ENCODE measurements at regions not wholly inside any gene's neighbourhood (a gene's known extent, or its start where the extent isn't known, plus 50 kb on each side); places are given as distances from the start of the nearest gene placed in this dataset.

GRCh38 chr5:133854554-133854953 is 113.9 kb downstream of the C5orf15 start:
- DNase-seq (ENCODE audit: low read depth), result no peak

GRCh38 chr5:133853646-133854365 is 114.6 kb downstream of the C5orf15 start:
- DNase-seq (ENCODE audit: low read depth), result no peak

- DNase-seq (ENCODE audit: low read depth), result no peak
These were observed 116.9 kb downstream of the C5orf15 start for GRCh38 chr5:133851521-133851920.

GRCh38 chr5:133850811-133851210 is 117.6 kb downstream of the C5orf15 start:
- DNase-seq (ENCODE audit: low read depth), result no peak

- DNase-seq (ENCODE audit: low read depth), result no peak
These were observed 119.3 kb downstream of the C5orf15 start for GRCh38 chr5:133849116-133849515.

GRCh38 chr5:133848341-133848811 is 120.0 kb downstream of the C5orf15 start:
- DNase-seq (ENCODE audit: low read depth), result no peak

GRCh38 chr5:133847886-133848285 is 120.5 kb downstream of the C5orf15 start:
- DNase-seq (ENCODE audit: low read depth), result no peak

GRCh38 chr5:133847301-133847700 is 121.1 kb downstream of the C5orf15 start:
- DNase-seq (ENCODE audit: low read depth), result no peak

GRCh38 chr5:133846478-133847226 is 121.8 kb downstream of the C5orf15 start:
- no peak for DNase-seq (ENCODE audit: low read depth)

- no peak for DNase-seq (ENCODE audit: low read depth)
These were observed 123.2 kb downstream of the C5orf15 start for GRCh38 chr5:133845271-133845670.

- DNase-seq (ENCODE audit: low read depth), result no peak
These were observed 123.6 kb downstream of the C5orf15 start for GRCh38 chr5:133844836-133845235.

- no peak for DNase-seq (ENCODE audit: low read depth)
These were observed 124.5 kb downstream of the C5orf15 start for GRCh38 chr5:133843911-133844310.

- DNase-seq (ENCODE audit: low read depth), result no peak
These were observed 125.4 kb downstream of the C5orf15 start for GRCh38 chr5:133842846-133843611.

- DNase-seq (ENCODE audit: low read depth), result no peak
These were observed 126.3 kb downstream of the C5orf15 start for GRCh38 chr5:133841831-133842750.

- DNase-seq (ENCODE audit: low read depth), result no peak
These were observed 128.3 kb downstream of the C5orf15 start for GRCh38 chr5:133840168-133840567.

GRCh38 chr5:133839721-133840120 is 128.7 kb downstream of the C5orf15 start:
- no peak for DNase-seq (ENCODE audit: low read depth)

GRCh38 chr5:133839090-133839489 is 129.3 kb downstream of the C5orf15 start:
- no peak for DNase-seq (ENCODE audit: low read depth)

- no peak for DNase-seq (ENCODE audit: low read depth)
These were observed 130.1 kb downstream of the C5orf15 start for GRCh38 chr5:133838286-133838685.

GRCh38 chr5:133831491-133832224 is 136.8 kb downstream of the C5orf15 start:
- DNase-seq (ENCODE audit: low read depth), result no peak

GRCh38 chr5:133830911-133831310 is 137.5 kb downstream of the C5orf15 start:
- no peak for DNase-seq (ENCODE audit: low read depth)

GRCh38 chr5:133830281-133830680 is 138.1 kb downstream of the C5orf15 start:
- DNase-seq (ENCODE audit: low read depth), result no peak
